ENCODE measurements at regions not wholly inside any gene's neighbourhood (a gene's known extent, or its start where the extent isn't known, plus 50 kb on each side); places are given as distances from the start of the nearest gene placed in this dataset.

DNA sequence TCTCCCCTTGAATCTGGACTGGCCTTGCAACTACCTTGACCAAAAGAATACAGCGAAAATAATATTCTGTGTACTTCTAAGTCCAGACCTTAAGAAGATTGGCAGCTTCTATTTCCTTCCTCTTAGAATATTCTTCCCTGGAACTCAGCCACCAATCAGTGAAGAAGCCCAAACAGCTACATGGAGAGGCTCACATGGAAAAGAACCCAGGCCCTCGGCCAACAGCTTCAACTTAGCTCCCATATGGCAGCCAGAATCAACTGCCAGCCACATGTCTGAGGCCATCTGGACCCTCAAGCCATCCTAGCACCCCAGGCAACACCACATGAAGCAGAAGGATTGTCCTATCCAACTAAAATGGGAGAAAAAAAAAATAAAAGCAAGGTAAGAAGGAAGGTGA, 178.8 kb downstream of the IBTK start:
- TF ChIP-seq, protein P1, sequence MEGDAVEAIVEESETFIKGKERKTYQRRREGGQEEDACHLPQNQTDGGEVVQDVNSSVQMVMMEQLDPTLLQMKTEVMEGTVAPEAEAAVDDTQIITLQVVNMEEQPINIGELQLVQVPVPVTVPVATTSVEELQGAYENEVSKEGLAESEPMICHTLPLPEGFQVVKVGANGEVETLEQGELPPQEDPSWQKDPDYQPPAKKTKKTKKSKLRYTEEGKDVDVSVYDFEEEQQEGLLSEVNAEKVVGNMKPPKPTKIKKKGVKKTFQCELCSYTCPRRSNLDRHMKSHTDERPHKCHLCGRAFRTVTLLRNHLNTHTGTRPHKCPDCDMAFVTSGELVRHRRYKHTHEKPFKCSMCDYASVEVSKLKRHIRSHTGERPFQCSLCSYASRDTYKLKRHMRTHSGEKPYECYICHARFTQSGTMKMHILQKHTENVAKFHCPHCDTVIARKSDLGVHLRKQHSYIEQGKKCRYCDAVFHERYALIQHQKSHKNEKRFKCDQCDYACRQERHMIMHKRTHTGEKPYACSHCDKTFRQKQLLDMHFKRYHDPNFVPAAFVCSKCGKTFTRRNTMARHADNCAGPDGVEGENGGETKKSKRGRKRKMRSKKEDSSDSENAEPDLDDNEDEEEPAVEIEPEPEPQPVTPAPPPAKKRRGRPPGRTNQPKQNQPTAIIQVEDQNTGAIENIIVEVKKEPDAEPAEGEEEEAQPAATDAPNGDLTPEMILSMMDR (IDR thresholded peaks at IDR 0.05) = no peak
- TF ChIP-seq POLR2AphosphoS5 (IDR thresholded peaks at IDR 0.05) = no peak
